Omental fat pad (tissue), 3 donors: ENCODE measurements at regions not wholly inside any gene's neighbourhood (a gene's known extent, or its start where the extent isn't known, plus 50 kb on each side); places are given as distances from the start of the nearest gene placed in this dataset.

Experiments used
- ATAC-seq: fragments of 150-250 bp; one replicate; pipeline ENCODE4 v1.9.1; 2016; ENCODE audit warnings: mild to moderate bottlenecking, moderate library complexity; ENCODE audit not compliant: low FRiP score
- DNase-seq: peaks from one replicate; pipeline ENCODE4 v3.0.0-alpha.2; 2019; ENCODE audit warnings: low spot score
- CTCF ChIP-seq, 3 donors: fragments of 450-650 bp; IDR thresholded peaks; one replicate each; pipeline ENCODE4 v1.5.1; 2016 to 2017; ENCODE audit warnings: antibody characterized with exemption in 3 of 3, mild to moderate bottlenecking in 3 of 3, moderate library complexity in 2 of 3

- no peak for TF ChIP-seq CTCF (IDR thresholded peaks at IDR 0.05)
- no peak for ATAC-seq
- DNase-seq: no peak
These were observed 50.1 kb upstream of the BCL6 start for GRCh38 chr3:187795207-187795960.

GRCh38 chr3:187798126-187798525 lies 52.9 kb upstream of the BCL6 start:
- ATAC-seq (no peak), DNase-seq (no peak)
- TF ChIP-seq CTCF (IDR thresholded peaks at IDR 0.05): no peak

GRCh38 chr3:187798531-187799530 lies 53.6 kb upstream of the BCL6 start:
- no peak for ATAC-seq
- DNase-seq: no peak
- TF ChIP-seq CTCF (IDR thresholded peaks at IDR 0.05): no peak

GRCh38 chr3:187799942-187800641 lies 54.8 kb upstream of the BCL6 start:
- TF ChIP-seq CTCF (IDR thresholded peaks at IDR 0.05): no peak
- ATAC-seq: no peak
- DNase-seq: no peak

- TF ChIP-seq CTCF (IDR thresholded peaks at IDR 0.05): no peak
- no peak for DNase-seq
- ATAC-seq: no peak
These were observed 55.9 kb upstream of the BCL6 start for GRCh38 chr3:187801152-187801551.

GRCh38 chr3:187802203-187802927 lies 57.1 kb upstream of the BCL6 start:
- DNase-seq (no peak), ATAC-seq (no peak)
- no peak for TF ChIP-seq CTCF (IDR thresholded peaks at IDR 0.05)
